ENCODE measurements at regions not wholly inside any gene's neighbourhood (a gene's known extent, or its start where the extent isn't known, plus 50 kb on each side); places are given as distances from the start of the nearest gene placed in this dataset.
"Not testable (repeated sequence)": the region's sequence is repeated elsewhere in the genome, so short reads cannot be mapped to it uniquely, and the experiment has no call there.

- TF ChIP-seq, protein P1, sequence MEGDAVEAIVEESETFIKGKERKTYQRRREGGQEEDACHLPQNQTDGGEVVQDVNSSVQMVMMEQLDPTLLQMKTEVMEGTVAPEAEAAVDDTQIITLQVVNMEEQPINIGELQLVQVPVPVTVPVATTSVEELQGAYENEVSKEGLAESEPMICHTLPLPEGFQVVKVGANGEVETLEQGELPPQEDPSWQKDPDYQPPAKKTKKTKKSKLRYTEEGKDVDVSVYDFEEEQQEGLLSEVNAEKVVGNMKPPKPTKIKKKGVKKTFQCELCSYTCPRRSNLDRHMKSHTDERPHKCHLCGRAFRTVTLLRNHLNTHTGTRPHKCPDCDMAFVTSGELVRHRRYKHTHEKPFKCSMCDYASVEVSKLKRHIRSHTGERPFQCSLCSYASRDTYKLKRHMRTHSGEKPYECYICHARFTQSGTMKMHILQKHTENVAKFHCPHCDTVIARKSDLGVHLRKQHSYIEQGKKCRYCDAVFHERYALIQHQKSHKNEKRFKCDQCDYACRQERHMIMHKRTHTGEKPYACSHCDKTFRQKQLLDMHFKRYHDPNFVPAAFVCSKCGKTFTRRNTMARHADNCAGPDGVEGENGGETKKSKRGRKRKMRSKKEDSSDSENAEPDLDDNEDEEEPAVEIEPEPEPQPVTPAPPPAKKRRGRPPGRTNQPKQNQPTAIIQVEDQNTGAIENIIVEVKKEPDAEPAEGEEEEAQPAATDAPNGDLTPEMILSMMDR (IDR thresholded peaks at IDR 0.05) = no peak
- H3K4me1 ChIP-seq (ENCODE audit: low read depth) = no peaks in the 10 kb centered on the region
- intact Hi-C loops (cut with DNase I, micrococcal nuclease) = no loop called here
- DNase-seq (no peak), ATAC-seq (no peak)
- no peak overlapping the region for H3K4me3 ChIP-seq
- H3K36me3 ChIP-seq (ENCODE audit: low read depth) = no peaks in the 10 kb centered on the region
- H3K9me3 ChIP-seq = peaks cover 23% of the 10 kb centered on the region
Measured at GRCh38 chr7:9127901-9128300, 694.5 kb downstream of the NXPH1 start.

DNA sequence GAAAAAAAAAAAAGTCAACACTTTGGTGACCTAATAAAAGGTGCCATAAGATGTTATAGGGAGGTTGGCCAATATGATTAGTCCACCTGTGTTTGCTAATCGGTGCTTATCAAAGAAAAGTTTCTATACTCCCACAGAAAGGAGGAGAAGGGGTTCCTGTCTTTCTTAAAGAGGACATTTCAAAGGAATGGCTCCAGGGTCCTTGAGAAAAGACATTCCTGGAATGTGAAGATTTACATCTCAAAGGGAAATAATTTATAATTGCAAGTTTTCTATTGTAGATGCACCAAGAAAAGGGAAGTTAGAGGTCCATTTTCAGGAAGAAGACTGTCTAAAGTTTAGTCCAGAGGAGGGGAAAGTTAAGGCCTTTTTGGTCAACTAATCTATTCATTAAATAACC, 715.3 kb downstream of the NXPH1 start:
- Histone ChIP-seq H3K9me3 (peaks cover 21% of the 10 kb centered on the region), H3K4me1 (ENCODE audit: low read depth) (no peaks in the 10 kb centered on the region), H3K4me3 (no peak overlapping the region), H3K36me3 (ENCODE audit: low read depth) (no peaks in the 10 kb centered on the region)
- TF ChIP-seq, protein P1 (IDR thresholded peaks at IDR 0.05) = no peak
- intact Hi-C loops (cut with DNase I, micrococcal nuclease) = no loop called here
- DNase-seq = no peak
- no peak for ATAC-seq

DNA sequence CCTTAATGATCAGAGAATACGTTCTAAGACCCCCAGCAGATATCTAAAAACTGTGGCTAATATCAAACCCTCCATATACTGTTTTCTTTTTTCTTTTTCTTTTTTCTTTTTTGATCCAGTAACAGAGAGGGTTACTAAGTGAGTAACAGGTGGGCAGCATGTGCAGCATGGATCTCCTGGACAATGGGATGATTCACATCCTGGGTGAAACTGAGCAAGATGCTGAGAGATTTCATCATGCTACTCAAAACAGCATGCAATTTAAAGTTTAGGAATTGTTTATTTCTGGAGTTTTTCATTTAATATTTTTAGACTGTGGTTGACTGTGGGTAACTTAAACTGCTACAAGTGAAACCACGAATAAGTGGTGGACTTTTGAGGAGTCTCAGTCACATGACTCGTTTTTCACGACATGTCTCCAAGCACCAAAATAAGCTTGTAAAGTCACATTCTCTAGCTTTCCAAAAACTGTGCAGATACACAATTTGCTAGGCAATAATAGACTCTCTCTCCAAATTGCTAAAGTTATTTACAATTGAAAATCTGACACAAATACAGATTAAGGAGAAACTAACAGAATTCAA, 716.2 kb downstream of the NXPH1 start:
- H3K4me1 ChIP-seq (ENCODE audit: low read depth) = no peaks in the 10 kb centered on the region
- H3K4me3 ChIP-seq = no peak overlapping the region
- TF ChIP-seq, protein P1 (IDR thresholded peaks at IDR 0.05) = no peak
- no peaks in the 10 kb centered on the region for H3K36me3 ChIP-seq (ENCODE audit: low read depth)
- intact Hi-C loops (cut with DNase I, micrococcal nuclease) = no loop called here
- H3K9me3 ChIP-seq = peaks cover 18% of the 10 kb centered on the region
- DNase-seq (no peak), ATAC-seq (no peak)

DNA sequence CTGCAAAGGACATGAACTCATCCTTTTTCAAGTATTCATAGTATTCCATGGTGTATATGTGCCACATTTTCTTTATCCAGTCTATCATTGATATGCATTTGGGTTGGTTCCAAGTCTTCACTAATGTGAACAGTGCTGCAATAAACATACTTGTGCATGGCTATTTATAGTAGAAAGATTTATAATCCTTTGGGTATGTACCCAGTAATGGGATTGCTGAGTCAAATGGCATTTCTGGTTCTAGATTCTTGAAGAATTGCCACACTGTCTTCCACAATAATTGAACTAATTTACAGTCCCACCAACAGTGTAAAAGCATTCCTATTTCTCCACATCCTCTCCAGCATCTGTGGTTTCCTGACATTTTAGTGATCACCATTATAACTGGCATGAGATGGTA, 730.3 kb downstream of the NXPH1 start:
- H3K4me3 ChIP-seq; H3K4me1 ChIP-seq (ENCODE audit: low read depth); H3K36me3 ChIP-seq (ENCODE audit: low read depth); ATAC-seq; DNase-seq; intact Hi-C loops (cut with DNase I, micrococcal nuclease): not testable (repeated sequence)
- peaks cover 22% of the 10 kb centered on the region for H3K9me3 ChIP-seq

DNA sequence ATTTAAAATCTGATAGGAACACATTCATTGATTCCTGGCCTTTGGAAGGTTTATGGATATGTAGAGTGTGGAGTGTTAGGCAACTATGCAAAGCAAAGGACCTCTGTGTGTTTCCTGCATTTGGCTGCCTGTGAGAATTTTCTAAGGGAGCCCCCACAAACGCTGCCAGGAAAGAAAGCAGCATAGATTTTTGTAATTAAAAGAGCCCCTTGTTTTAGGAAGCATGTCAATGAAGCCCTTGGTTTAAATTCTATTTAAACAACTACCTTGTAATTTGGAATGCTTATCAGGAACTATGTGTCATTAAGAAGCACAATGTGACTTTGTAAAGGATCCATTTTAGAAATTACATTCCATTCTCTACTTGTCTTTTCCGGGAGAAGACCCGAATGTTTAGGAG, 742.5 kb downstream of the NXPH1 start:
- H3K4me3 ChIP-seq = no peak overlapping the region
- no peaks in the 10 kb centered on the region for H3K36me3 ChIP-seq (ENCODE audit: low read depth)
- intact Hi-C loops (cut with DNase I, micrococcal nuclease) = no loop called here
- DNase-seq (no peak), ATAC-seq (no peak)
- H3K4me1 ChIP-seq (ENCODE audit: low read depth) = no peaks in the 10 kb centered on the region
- TF ChIP-seq, protein P1 (IDR thresholded peaks at IDR 0.05) = no peak
- H3K9me3 ChIP-seq = peaks cover 38% of the 10 kb centered on the region

GRCh38 chr7:9181356-9181755, 747.9 kb downstream of the NXPH1 start:
- intact Hi-C loops (cut with DNase I, micrococcal nuclease) = no loop called here
- TF ChIP-seq, protein P1 (IDR thresholded peaks at IDR 0.05) = no peak
- ATAC-seq = no peak

More at GRCh38 chr7:9181356-9181755, 747.9 kb downstream of the NXPH1 start:
- H3K36me3 ChIP-seq (ENCODE audit: low read depth) = no peaks in the 10 kb centered on the region
- DNase-seq = no peak
- H3K4me3 ChIP-seq = no peak overlapping the region
- peaks cover 29% of the 10 kb centered on the region for H3K9me3 ChIP-seq
- no peaks in the 10 kb centered on the region for H3K4me1 ChIP-seq (ENCODE audit: low read depth)
